Gastroesophageal sphincter (tissue), 3 donors: ENCODE measurements at regions not wholly inside any gene's neighbourhood (a gene's known extent, or its start where the extent isn't known, plus 50 kb on each side); places are given as distances from the start of the nearest gene placed in this dataset.

Experiments
- CTCF ChIP-seq, 4 experiments: fragments of 200-600 bp in 2 of 4; fragments of 450-650 bp in 2 of 4; sonication (generic) in 1 of 4; IDR thresholded peaks; one replicate each; pipeline ENCODE4 v1.5.1; 2017 to 2019; ENCODE audit warnings: antibody characterized with exemption in 4 of 4, mild to moderate bottlenecking in 2 of 4, moderate library complexity in 2 of 4
- EP300 ChIP-seq: sonication (generic); formaldehyde crosslinking; IDR thresholded peaks from one replicate; pipeline ENCODE4 v1.6.1; 2017; ENCODE audit warnings: antibody characterized with exemption, mild to moderate bottlenecking
- POLR2A ChIP-seq, 2 donors: fragments of 450-650 bp; IDR thresholded peaks; one replicate each; pipeline ENCODE4 v1.6.1; 2017; ENCODE audit warnings: antibody characterized with exemption in 2 of 2, mild to moderate bottlenecking in 2 of 2, moderate library complexity in 1 of 2

- TF ChIP-seq CTCF (IDR thresholded peaks at IDR 0.05) = no peak
- no peak for TF ChIP-seq EP300
- no peak for TF ChIP-seq POLR2A (IDR thresholded peaks at IDR 0.05)
Measured at GRCh38 chr11:101224221-101224620, 94.6 kb upstream of the PGR start.
